Calu3 (cell line): ENCODE measurements at regions not wholly inside any gene's neighbourhood (a gene's known extent, or its start where the extent isn't known, plus 50 kb on each side); places are given as distances from the start of the nearest gene placed in this dataset.

Experiments used
- BruUV-seq: library from RNA; stranded (reverse); fragments of 400-500 nt; replicated peaks from 2 replicates; lab custom pipeline; 2021; lab: Mats Ljungman, UMichigan
- CTCF ChIA-PET: fragments of 300-600 bp; sonication (Branson Sonifier 250); formaldehyde crosslinking; loops from one replicate; lab custom pipeline; 2022; ENCODE audit warnings: antibody characterized with exemption; lab: Charles Lee
- DNase-seq: peaks from one replicate; pipeline ENCODE4 v3.0.0; 2022
- H3K27ac Mint-ChIP-seq: one replicate; pipeline ENCODE4 v1.8.0; 2022; ENCODE audit warnings: mixed read lengths; ENCODE audit not compliant: unreplicated experiment
- H3K27me3 Mint-ChIP-seq: one replicate; pipeline ENCODE4 v1.8.0; 2022; ENCODE audit warnings: mixed read lengths; ENCODE audit not compliant: unreplicated experiment
- H3K36me3 Mint-ChIP-seq: one replicate; pipeline ENCODE4 v1.8.0; 2022; ENCODE audit warnings: mild to moderate bottlenecking, moderate library complexity, mixed read lengths; ENCODE audit not compliant: insufficient read depth, unreplicated experiment
- H3K4me1 Mint-ChIP-seq: one replicate; pipeline ENCODE4 v1.8.0; 2022; ENCODE audit warnings: mild to moderate bottlenecking, low read depth, mixed read lengths; ENCODE audit not compliant: unreplicated experiment
- H3K4me3 Mint-ChIP-seq: one replicate; pipeline ENCODE4 v1.8.0; 2022; ENCODE audit warnings: mild to moderate bottlenecking, low read depth, moderate library complexity, mixed read lengths; ENCODE audit not compliant: unreplicated experiment
- H3K9me3 Mint-ChIP-seq: one replicate; pipeline ENCODE4 v1.8.0; 2022; ENCODE audit warnings: low read depth, mixed read lengths; ENCODE audit not compliant: unreplicated experiment
- intact Hi-C: fragments of 100-400 bp; cut with micrococcal nuclease; formaldehyde crosslinking; loops from one replicate; pipeline ENCODE4 v1.10.0; 2022; ENCODE audit not compliant: unreplicated experiment
- TF ChIP-seq, protein P1 (sequence below): fragments of 200-600 bp; IDR thresholded peaks from one replicate; pipeline ENCODE4 v1.8.0; 2022; ENCODE audit warnings: antibody characterized with exemption; ENCODE audit not compliant: unreplicated experiment

DNA sequence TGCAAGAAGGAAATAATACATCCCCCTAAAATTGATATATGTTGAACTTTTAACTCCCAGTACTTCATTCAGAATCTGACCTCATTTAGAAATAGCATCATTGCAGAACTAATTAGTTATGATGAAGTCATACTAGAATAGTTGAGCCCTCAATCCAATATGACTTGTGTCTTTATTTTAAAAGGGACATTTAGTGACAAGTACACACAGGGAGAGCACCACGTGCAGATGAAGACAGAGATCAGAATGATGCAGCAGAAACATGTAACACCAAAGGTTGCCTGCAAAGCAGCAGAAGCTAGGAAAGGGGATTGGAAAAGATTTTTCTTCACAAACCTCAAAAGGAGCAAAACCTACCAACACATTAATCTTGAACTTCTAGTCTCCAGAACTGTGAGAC is 2602.5 kb downstream of the PCDH9 start:
- Mint-ChIP-seq H3K4me1 (no peaks in the 10 kb centered on the region), H3K27me3 (no peaks in the 10 kb centered on the region), H3K36me3 (no peaks in the 10 kb centered on the region), H3K4me3 (no peak overlapping the region), H3K27ac (no peak overlapping the region), H3K9me3 (peaks cover 2% of the 10 kb centered on the region)
- intact Hi-C loops: no loop called here
- no TSS peak for BruUV-seq
- TF ChIP-seq, protein P1, sequence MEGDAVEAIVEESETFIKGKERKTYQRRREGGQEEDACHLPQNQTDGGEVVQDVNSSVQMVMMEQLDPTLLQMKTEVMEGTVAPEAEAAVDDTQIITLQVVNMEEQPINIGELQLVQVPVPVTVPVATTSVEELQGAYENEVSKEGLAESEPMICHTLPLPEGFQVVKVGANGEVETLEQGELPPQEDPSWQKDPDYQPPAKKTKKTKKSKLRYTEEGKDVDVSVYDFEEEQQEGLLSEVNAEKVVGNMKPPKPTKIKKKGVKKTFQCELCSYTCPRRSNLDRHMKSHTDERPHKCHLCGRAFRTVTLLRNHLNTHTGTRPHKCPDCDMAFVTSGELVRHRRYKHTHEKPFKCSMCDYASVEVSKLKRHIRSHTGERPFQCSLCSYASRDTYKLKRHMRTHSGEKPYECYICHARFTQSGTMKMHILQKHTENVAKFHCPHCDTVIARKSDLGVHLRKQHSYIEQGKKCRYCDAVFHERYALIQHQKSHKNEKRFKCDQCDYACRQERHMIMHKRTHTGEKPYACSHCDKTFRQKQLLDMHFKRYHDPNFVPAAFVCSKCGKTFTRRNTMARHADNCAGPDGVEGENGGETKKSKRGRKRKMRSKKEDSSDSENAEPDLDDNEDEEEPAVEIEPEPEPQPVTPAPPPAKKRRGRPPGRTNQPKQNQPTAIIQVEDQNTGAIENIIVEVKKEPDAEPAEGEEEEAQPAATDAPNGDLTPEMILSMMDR: no peak
- DNase-seq: no peak
- CTCF ChIA-PET: no interaction called here

DNA sequence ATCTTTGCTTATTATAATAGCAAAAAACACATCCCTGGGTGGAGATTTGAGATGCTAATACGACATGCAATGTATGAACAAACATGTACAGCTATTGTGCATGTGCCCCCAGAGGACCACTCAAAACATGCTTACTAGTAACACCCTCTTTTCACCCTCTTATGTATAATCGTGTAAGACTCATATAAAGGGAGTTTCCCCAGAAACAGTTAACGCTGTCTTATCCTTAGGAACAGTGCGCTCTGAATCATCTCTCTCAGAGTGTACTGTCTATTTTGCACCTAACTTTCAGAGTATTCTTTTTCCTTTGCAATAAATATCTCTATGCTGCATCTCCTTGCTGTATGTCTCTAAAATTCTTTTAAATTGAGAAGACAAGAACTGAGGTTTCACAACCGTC is 2604.0 kb downstream of the PCDH9 start:
- TF ChIP-seq, protein P1: no peak
- intact Hi-C loops: no loop called here
- Mint-ChIP-seq H3K27ac (no peak overlapping the region), H3K4me1 (no peaks in the 10 kb centered on the region), H3K9me3 (peaks cover 2% of the 10 kb centered on the region), H3K4me3 (no peak overlapping the region), H3K36me3 (no peaks in the 10 kb centered on the region), H3K27me3 (no peaks in the 10 kb centered on the region)
- DNase-seq: no peak
- CTCF ChIA-PET: no interaction called here
- no TSS peak for BruUV-seq

DNA sequence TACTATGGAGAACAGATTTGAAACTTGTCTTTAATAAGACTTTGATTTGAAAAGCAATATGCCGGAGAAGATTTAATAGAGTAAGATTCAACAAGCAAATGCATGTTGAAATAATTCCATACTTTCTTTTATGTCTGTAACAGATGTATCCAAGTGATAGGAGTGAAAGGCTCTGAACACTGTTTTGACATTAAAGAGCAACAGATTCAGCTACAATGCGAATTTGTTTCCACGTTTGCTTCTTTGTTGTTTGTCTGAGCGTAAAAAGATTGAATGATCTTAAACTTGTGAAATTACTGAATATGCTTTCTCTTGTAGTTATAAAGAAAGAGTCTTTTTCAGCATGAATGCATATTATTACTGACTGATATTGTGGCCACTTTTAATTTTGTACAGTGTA is 2612.9 kb downstream of the PCDH9 start:
- DNase-seq: no peak
- no TSS peak for BruUV-seq

DNA sequence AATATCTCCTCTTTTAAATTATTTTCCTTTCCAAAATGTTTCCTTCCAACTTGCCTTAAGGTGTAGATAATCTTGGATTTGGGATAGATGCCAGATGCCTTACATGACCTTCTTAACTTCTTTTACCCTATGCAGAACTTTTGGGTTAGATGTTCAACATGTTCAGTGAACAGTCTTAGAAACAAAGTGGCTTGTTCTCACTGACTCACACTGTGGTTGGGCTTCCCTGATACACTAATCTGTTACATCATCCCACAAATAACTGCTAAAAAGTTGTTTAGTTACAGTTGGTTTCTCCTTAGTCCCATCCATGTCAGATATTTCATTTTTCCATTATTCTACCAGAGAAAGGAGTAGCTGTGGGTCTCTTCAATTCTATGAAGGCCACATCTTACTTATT is 2638.2 kb downstream of the PCDH9 start:
- DNase-seq: no peak
- CTCF ChIA-PET: no interaction called here
- no peaks in the 10 kb centered on the region for H3K4me1 Mint-ChIP-seq
- H3K9me3 Mint-ChIP-seq: peaks cover 5% of the 10 kb centered on the region
- intact Hi-C loops: no loop called here
- H3K36me3 Mint-ChIP-seq: no peaks in the 10 kb centered on the region
- H3K4me3 Mint-ChIP-seq: no peak overlapping the region
- BruUV-seq: no TSS peak
- TF ChIP-seq, protein P1: no peak
- H3K27ac Mint-ChIP-seq: no peak overlapping the region
- H3K27me3 Mint-ChIP-seq: no peaks in the 10 kb centered on the region

More for the DNA sequence above, 2612.9 kb downstream of the PCDH9 start:
- TF ChIP-seq, protein P1: no peak
- Mint-ChIP-seq H3K27ac (no peak overlapping the region), H3K36me3 (no peaks in the 10 kb centered on the region), H3K9me3 (no peaks in the 10 kb centered on the region), H3K4me3 (no peak overlapping the region), H3K27me3 (no peaks in the 10 kb centered on the region), H3K4me1 (no peaks in the 10 kb centered on the region)
- intact Hi-C loops: no loop called here
- CTCF ChIA-PET: no interaction called here
